SK-N-SH treated with all-trans-retinoic acid at 6 μM for 48 hours (cell line): ENCODE measurements at regions not wholly inside any gene's neighbourhood (a gene's known extent, or its start where the extent isn't known, plus 50 kb on each side); places are given as distances from the start of the nearest gene placed in this dataset.

Source experiments
- ATAC-seq: fragments of 200-7000 bp; cut with Tn5 transposase; 3 replicates; pipeline ENCODE4 v1.9.1; 2020; ENCODE audit warnings: mild to moderate bottlenecking, moderate library complexity
- ARNTL ChIP-seq: fragments of 450-650 bp; formaldehyde crosslinking; IDR thresholded peaks from 2 replicates; pipeline ENCODE4 v1.5.0; 2020; ENCODE audit warnings: low read depth, mild to moderate bottlenecking, moderate library complexity, borderline replicate concordance
- BACH2 ChIP-seq: fragments of 250-450 bp; sonication (Bioruptor Pico); IDR thresholded peaks from 2 replicates; pipeline ENCODE4 v1.9.0; 2021; ENCODE audit warnings: mild to moderate bottlenecking, borderline replicate concordance
- CREB5 ChIP-seq: fragments of 250-450 bp; sonication (Bioruptor Pico); IDR thresholded peaks from 2 replicates; pipeline ENCODE4 v1.5.1; 2020; ENCODE audit warnings: low read depth, mild to moderate bottlenecking, moderate library complexity
- CSDC2 ChIP-seq: fragments of 250-450 bp; sonication (Bioruptor Pico); IDR thresholded peaks from 2 replicates; pipeline ENCODE4 v1.5.0; 2020; ENCODE audit warnings: mild to moderate bottlenecking, moderate library complexity
- CSRNP3 ChIP-seq: fragments of 250-450 bp; sonication (Bioruptor Pico); IDR thresholded peaks from 2 replicates; pipeline ENCODE4 v1.5.1; 2021; ENCODE audit warnings: mild to moderate bottlenecking, moderate library complexity
- GLIS3 ChIP-seq: fragments of 250-450 bp; sonication (Bioruptor Pico); IDR thresholded peaks from 2 replicates; pipeline ENCODE4 v1.5.0; 2020; ENCODE audit warnings: mild to moderate bottlenecking, moderate library complexity
- ISL1 ChIP-seq: fragments of 250-450 bp; sonication (Bioruptor Pico); IDR thresholded peaks from 2 replicates; pipeline ENCODE4 v2.1.2; 2022; ENCODE audit warnings: mild to moderate bottlenecking, moderate library complexity
- OSR1 ChIP-seq: fragments of 250-450 bp; sonication (Bioruptor Pico); IDR thresholded peaks from 2 replicates; pipeline ENCODE4 v1.8.0; 2022; ENCODE audit warnings: moderate library complexity, mild to moderate bottlenecking, inconsistent platforms
- PATZ1 ChIP-seq: fragments of 250-450 bp; sonication (Bioruptor Pico); IDR thresholded peaks from 2 replicates; pipeline ENCODE4 v1.8.0; 2020; ENCODE audit warnings: mild to moderate bottlenecking, moderate library complexity, borderline replicate concordance
- POU6F1 ChIP-seq: fragments of 250-450 bp; sonication (Bioruptor Pico); IDR thresholded peaks from 2 replicates; pipeline ENCODE4 v1.8.0; 2021; ENCODE audit warnings: low read depth, mild to moderate bottlenecking, moderate library complexity, borderline replicate concordance
- PPARA ChIP-seq: fragments of 250-450 bp; sonication (Bioruptor Pico); IDR thresholded peaks from 2 replicates; pipeline ENCODE4 v1.5.0; 2020; ENCODE audit warnings: mild to moderate bottlenecking, borderline replicate concordance
- RARB ChIP-seq: fragments of 250-450 bp; sonication (Bioruptor Pico); IDR thresholded peaks from 2 replicates; pipeline ENCODE4 v1.8.0; 2021; ENCODE audit warnings: mild to moderate bottlenecking, moderate library complexity
- SNAI2 ChIP-seq: fragments of 250-450 bp; sonication (Bioruptor Pico); IDR thresholded peaks from 2 replicates; pipeline ENCODE4 v1.5.0; 2020; ENCODE audit warnings: mild to moderate bottlenecking, moderate library complexity
- TCF4 ChIP-seq: fragments of 250-450 bp; sonication (Bioruptor Pico); IDR thresholded peaks from 2 replicates; pipeline ENCODE4 v1.8.0; 2021; ENCODE audit warnings: mild to moderate bottlenecking, moderate library complexity, borderline replicate concordance
- TOX ChIP-seq: fragments of 250-450 bp; sonication (Bioruptor Pico); IDR thresholded peaks from 2 replicates; pipeline ENCODE4 v1.8.0; 2021; ENCODE audit warnings: mild to moderate bottlenecking, moderate library complexity, borderline replicate concordance
- TSHZ2 ChIP-seq: fragments of 250-450 bp; sonication (Bioruptor Pico); IDR thresholded peaks from 2 replicates; pipeline ENCODE4 v1.5.0; 2020; ENCODE audit warnings: mild to moderate bottlenecking, moderate library complexity
- ZC3H10 ChIP-seq: fragments of 250-450 bp; sonication (Bioruptor Pico); IDR thresholded peaks from 2 replicates; pipeline ENCODE4 v1.5.1; 2021; ENCODE audit warnings: mild to moderate bottlenecking, moderate library complexity
- ZFP3 ChIP-seq: fragments of 250-450 bp; sonication (Bioruptor Pico); IDR thresholded peaks from 2 replicates; pipeline ENCODE4 v1.5.0; 2020; ENCODE audit warnings: mild to moderate bottlenecking, moderate library complexity
- ZFP30 ChIP-seq: fragments of 450-650 bp; formaldehyde crosslinking; IDR thresholded peaks from 2 replicates; pipeline ENCODE4 v1.5.0; 2022; ENCODE audit warnings: mild to moderate bottlenecking, moderate library complexity
- ZNF70 ChIP-seq: fragments of 450-650 bp; formaldehyde crosslinking; IDR thresholded peaks from 2 replicates; pipeline ENCODE4 v1.5.0; 2020; ENCODE audit warnings: mild to moderate bottlenecking, moderate library complexity
- ZNF8 ChIP-seq: fragments of 450-650 bp; formaldehyde crosslinking; IDR thresholded peaks from 2 replicates; pipeline ENCODE4 v1.5.0; 2020; ENCODE audit warnings: mild to moderate bottlenecking, moderate library complexity

- ATAC-seq: no peak
- TF ChIP-seq TSHZ2 (CRISPR knock-in tag): no peak
- no peak for TF ChIP-seq CSDC2
- no peak for TF ChIP-seq ZFP30 (CRISPR knock-in tag)
- TF ChIP-seq ARNTL (CRISPR knock-in tag): no peak
- no peak for TF ChIP-seq ZC3H10 (CRISPR knock-in tag)
- no peak for TF ChIP-seq RARB (CRISPR knock-in tag)
- TF ChIP-seq POU6F1: no peak
- no peak for TF ChIP-seq ZFP3
- TF ChIP-seq SNAI2 (CRISPR knock-in tag): no peak
- TF ChIP-seq PPARA (CRISPR knock-in tag): no peak
- TF ChIP-seq GLIS3 (CRISPR knock-in tag): no peak
- TF ChIP-seq TOX (CRISPR knock-in tag): no peak
- no peak for TF ChIP-seq CREB5
- TF ChIP-seq ZNF8: no peak
- TF ChIP-seq PATZ1: no peak
- no peak for TF ChIP-seq BACH2 (CRISPR knock-in tag)
- no peak for TF ChIP-seq CSRNP3 (CRISPR knock-in tag)
Measured at GRCh38 chr4:12446657-12447185, 1018.0 kb upstream of the HS3ST1 start.

GRCh38 chr4:12446256-12446655 lies 1017.6 kb upstream of the HS3ST1 start:
- ATAC-seq: no peak
- TF ChIP-seq CSRNP3 (CRISPR knock-in tag) (no peak), ISL1 (CRISPR knock-in tag) (no peak), SNAI2 (CRISPR knock-in tag) (no peak), TCF4 (CRISPR knock-in tag) (no peak), ZNF70 (CRISPR knock-in tag) (no peak), BACH2 (CRISPR knock-in tag) (no peak), TSHZ2 (CRISPR knock-in tag) (no peak), ARNTL (CRISPR knock-in tag) (no peak), ZC3H10 (CRISPR knock-in tag) (no peak), ZFP3 (no peak), TOX (CRISPR knock-in tag) (no peak), ZFP30 (CRISPR knock-in tag) (no peak), OSR1 (CRISPR knock-in tag) (no peak), PATZ1 (no peak), CREB5 (no peak), RARB (CRISPR knock-in tag) (no peak), ZNF8 (no peak)
